Neural cell (in vitro differentiated cells): ENCODE measurements at regions not wholly inside any gene's neighbourhood (a gene's known extent, or its start where the extent isn't known, plus 50 kb on each side); places are given as distances from the start of the nearest gene placed in this dataset.

Experiments
- H2AFZ ChIP-seq: fragments of 200-600, 300-800 bp; sonication (generic), shearing (Covaris generic); 2 replicates; pipeline ENCODE4 v1.6.0; 2014; ENCODE audit warnings: low read depth, mild to moderate bottlenecking, antibody characterized with exemption, low read length, moderate library complexity
- H3F3A ChIP-seq: fragments of 200-600 bp; shearing (Covaris generic); 2 replicates; pipeline ENCODE4 v1.6.1; 2016; ENCODE audit warnings: mild to moderate bottlenecking, moderate library complexity, mixed read lengths, antibody characterized with exemption, low read length; ENCODE audit not compliant: insufficient read depth, poor library complexity, severe bottlenecking
- H3K27ac ChIP-seq: fragments of 200-600, 300-800 bp; sonication (generic), shearing (Covaris generic); 2 replicates; pipeline ENCODE4 v1.5.1; 2014; ENCODE audit warnings: mild to moderate bottlenecking, low read length, moderate library complexity
- H3K27me3 ChIP-seq: fragments of 300-800, 200-600 bp; sonication (generic), shearing (Covaris generic); 2 replicates; pipeline ENCODE4 v1.6.0; 2014; ENCODE audit warnings: mild to moderate bottlenecking, low read depth, low read length, moderate library complexity; ENCODE audit not compliant: insufficient read depth
- H3K36me3 ChIP-seq: fragments of 300-800, 200-600 bp; sonication (generic), shearing (Covaris generic); 2 replicates; pipeline ENCODE4 v1.5.1; 2014; ENCODE audit warnings: mild to moderate bottlenecking, antibody characterized with exemption, low read length, moderate library complexity; ENCODE audit not compliant: insufficient read depth
- H3K4me2 ChIP-seq: fragments of 300-800, 200-600 bp; sonication (generic), shearing (Covaris generic); 2 replicates; pipeline ENCODE4 v1.6.0; 2014; ENCODE audit warnings: mild to moderate bottlenecking, low read length
- H3K4me3 ChIP-seq: fragments of 300-800, 200-600 bp; sonication (generic), shearing (Covaris generic); 2 replicates; pipeline ENCODE4 v1.5.1; 2014; ENCODE audit warnings: mild to moderate bottlenecking, low read length, moderate library complexity
- H3K79me2 ChIP-seq: fragments of 200-600 bp; shearing (Covaris generic); replicated peaks from 2 replicates; pipeline ENCODE4 v1.6.0; 2014; ENCODE audit warnings: mild to moderate bottlenecking, low read length, moderate library complexity; ENCODE audit not compliant: insufficient read depth
- H3K9ac ChIP-seq: fragments of 300-800, 200-600 bp; sonication (generic), shearing (Covaris generic); 2 replicates; pipeline ENCODE4 v1.6.1; 2016; ENCODE audit warnings: mild to moderate bottlenecking, low read length, mixed read lengths
- H3K9me2 ChIP-seq: fragments of 200-600 bp; shearing (Covaris generic); 2 replicates; pipeline ENCODE4 v1.6.1; 2016; ENCODE audit warnings: mild to moderate bottlenecking, low read length, mixed read lengths; ENCODE audit not compliant: insufficient read depth
- H3K9me3 ChIP-seq: fragments of 200-600, 300-800 bp; sonication (generic), shearing (Covaris generic); 2 replicates; pipeline ENCODE4 v1.6.1; 2016; ENCODE audit warnings: mild to moderate bottlenecking, mixed run types, low read length, moderate library complexity, mixed read lengths
- H4K20me1 ChIP-seq: fragments of 200-600 bp; shearing (Covaris generic); 2 replicates; pipeline ENCODE4 v1.6.1; 2016; ENCODE audit warnings: mild to moderate bottlenecking, mixed run types; ENCODE audit not compliant: insufficient read depth
- CTCF ChIP-seq: fragments of 450-650 bp; IDR thresholded peaks from 2 replicates; pipeline ENCODE4 v1.5.1; 2014; ENCODE audit warnings: antibody characterized with exemption, mild to moderate bottlenecking, moderate library complexity; ENCODE audit not compliant: poor library complexity, severe bottlenecking
- EP300 ChIP-seq: fragments of 450-650 bp; conservative IDR thresholded peaks from 2 replicates; pipeline ENCODE4 v1.6.1; 2014; ENCODE audit warnings: antibody characterized with exemption, mild to moderate bottlenecking, moderate library complexity; ENCODE audit not compliant: poor library complexity, severe bottlenecking
- MXI1 ChIP-seq: fragments of 450-650 bp; conservative IDR thresholded peaks from 2 replicates; pipeline ENCODE4 v1.6.1; 2014; ENCODE audit warnings: antibody characterized with exemption, mild to moderate bottlenecking; ENCODE audit not compliant: poor library complexity, severe bottlenecking
- POLR2AphosphoS5 ChIP-seq: IDR thresholded peaks from 2 replicates; pipeline ENCODE4 v1.6.1; 2012
- SMC3 ChIP-seq: fragments of 450-650 bp; conservative IDR thresholded peaks from 2 replicates; pipeline ENCODE4 v1.6.1; 2014; ENCODE audit warnings: antibody characterized with exemption, mild to moderate bottlenecking, moderate library complexity; ENCODE audit not compliant: poor library complexity
- TAF1 ChIP-seq: IDR thresholded peaks from 2 replicates; pipeline ENCODE4 v1.6.1; 2012; ENCODE audit warnings: low read depth
- TF ChIP-seq, protein P1 (sequence below): IDR thresholded peaks from 2 replicates; pipeline ENCODE4 v1.6.1; 2012; ENCODE audit warnings: borderline replicate concordance

- no peak overlapping the region for H3K4me3 ChIP-seq
- no peaks in the 10 kb centered on the region for H3K9me3 ChIP-seq
- no peak overlapping the region for H3K4me2 ChIP-seq
- no peaks in the 10 kb centered on the region for H3K9me2 ChIP-seq
- H3K79me2 ChIP-seq, result no peaks in the 10 kb centered on the region
- TF ChIP-seq MXI1, result no peak
- no peak for TF ChIP-seq EP300
- TF ChIP-seq SMC3, result no peak
- no peak for TF ChIP-seq CTCF
- TF ChIP-seq POLR2AphosphoS5, result no peak
- H2AFZ ChIP-seq, result no peak overlapping the region
- H3F3A ChIP-seq, result no peaks in the 10 kb centered on the region
- H4K20me1 ChIP-seq, result no peaks in the 10 kb centered on the region
- no peaks in the 10 kb centered on the region for H3K27me3 ChIP-seq
- no peaks in the 10 kb centered on the region for H3K36me3 ChIP-seq
- no peak overlapping the region for H3K27ac ChIP-seq
- no peak overlapping the region for H3K9ac ChIP-seq
Observed at GRCh38 chr2:138423198-138423597, 78.4 kb upstream of the SPOPL start.

DNA sequence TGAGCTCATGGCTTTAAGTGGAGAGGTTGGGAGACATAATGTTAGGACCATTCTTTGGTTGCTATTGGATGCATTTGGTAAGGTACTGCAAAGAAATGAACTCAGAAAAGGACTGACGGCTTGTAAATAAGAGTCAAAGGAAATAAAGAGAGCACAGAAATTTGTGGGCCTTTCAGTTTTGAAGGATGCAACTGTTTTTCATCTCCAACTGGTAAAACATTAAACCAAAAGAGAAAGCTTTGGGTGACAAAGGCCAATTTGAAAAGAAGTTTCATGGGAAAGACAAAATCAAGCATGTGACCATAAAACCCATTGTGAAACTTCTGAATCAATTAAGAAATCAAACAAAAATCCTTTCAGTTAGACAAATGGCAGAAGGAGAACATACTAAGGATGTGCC is 77.8 kb upstream of the SPOPL start:
- Histone ChIP-seq H4K20me1 (no peaks in the 10 kb centered on the region), H3K9me2 (no peaks in the 10 kb centered on the region), H2AFZ (no peak overlapping the region), H3K27ac (no peak overlapping the region), H3K9ac (no peak overlapping the region), H3K4me2 (no peak overlapping the region), H3K36me3 (no peaks in the 10 kb centered on the region), H3K9me3 (no peaks in the 10 kb centered on the region), H3K27me3 (no peaks in the 10 kb centered on the region), H3F3A (no peaks in the 10 kb centered on the region), H3K79me2 (no peaks in the 10 kb centered on the region), H3K4me3 (no peak overlapping the region)
- no peak for TF ChIP-seq POLR2AphosphoS5
- TF ChIP-seq, protein P1, sequence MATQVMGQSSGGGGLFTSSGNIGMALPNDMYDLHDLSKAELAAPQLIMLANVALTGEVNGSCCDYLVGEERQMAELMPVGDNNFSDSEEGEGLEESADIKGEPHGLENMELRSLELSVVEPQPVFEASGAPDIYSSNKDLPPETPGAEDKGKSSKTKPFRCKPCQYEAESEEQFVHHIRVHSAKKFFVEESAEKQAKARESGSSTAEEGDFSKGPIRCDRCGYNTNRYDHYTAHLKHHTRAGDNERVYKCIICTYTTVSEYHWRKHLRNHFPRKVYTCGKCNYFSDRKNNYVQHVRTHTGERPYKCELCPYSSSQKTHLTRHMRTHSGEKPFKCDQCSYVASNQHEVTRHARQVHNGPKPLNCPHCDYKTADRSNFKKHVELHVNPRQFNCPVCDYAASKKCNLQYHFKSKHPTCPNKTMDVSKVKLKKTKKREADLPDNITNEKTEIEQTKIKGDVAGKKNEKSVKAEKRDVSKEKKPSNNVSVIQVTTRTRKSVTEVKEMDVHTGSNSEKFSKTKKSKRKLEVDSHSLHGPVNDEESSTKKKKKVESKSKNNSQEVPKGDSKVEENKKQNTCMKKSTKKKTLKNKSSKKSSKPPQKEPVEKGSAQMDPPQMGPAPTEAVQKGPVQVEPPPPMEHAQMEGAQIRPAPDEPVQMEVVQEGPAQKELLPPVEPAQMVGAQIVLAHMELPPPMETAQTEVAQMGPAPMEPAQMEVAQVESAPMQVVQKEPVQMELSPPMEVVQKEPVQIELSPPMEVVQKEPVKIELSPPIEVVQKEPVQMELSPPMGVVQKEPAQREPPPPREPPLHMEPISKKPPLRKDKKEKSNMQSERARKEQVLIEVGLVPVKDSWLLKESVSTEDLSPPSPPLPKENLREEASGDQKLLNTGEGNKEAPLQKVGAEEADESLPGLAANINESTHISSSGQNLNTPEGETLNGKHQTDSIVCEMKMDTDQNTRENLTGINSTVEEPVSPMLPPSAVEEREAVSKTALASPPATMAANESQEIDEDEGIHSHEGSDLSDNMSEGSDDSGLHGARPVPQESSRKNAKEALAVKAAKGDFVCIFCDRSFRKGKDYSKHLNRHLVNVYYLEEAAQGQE, result no peak
- no peak for TF ChIP-seq TAF1
- TF ChIP-seq CTCF, result no peak
